ENCODE measurements at regions not wholly inside any gene's neighbourhood (a gene's known extent, or its start where the extent isn't known, plus 50 kb on each side); places are given as distances from the start of the nearest gene placed in this dataset.

GRCh38 chr10:33731322-33731721 lies 396.9 kb upstream of the NRP1 start:
- TF ChIP-seq POLR2AphosphoS5 (IDR thresholded peaks at IDR 0.05; ENCODE audit: low read depth, low read length) (no peak), POLR2A (IDR thresholded peaks at IDR 0.05; ENCODE audit: low read depth, low read length) (no peak)
